GM12873 (cell line): ENCODE measurements at regions not wholly inside any gene's neighbourhood (a gene's known extent, or its start where the extent isn't known, plus 50 kb on each side); places are given as distances from the start of the nearest gene placed in this dataset.

ENCODE experiments used
- TF ChIP-seq, protein P1 (sequence below): IDR thresholded peaks from 2 replicates; pipeline ENCODE4 v1.5.1; 2012; ENCODE audit warnings: low read depth, mild to moderate bottlenecking, moderate library complexity, low read length, control low read depth; ENCODE audit not compliant: insufficient read depth; ENCODE audit errors: missing control alignments

DNA sequence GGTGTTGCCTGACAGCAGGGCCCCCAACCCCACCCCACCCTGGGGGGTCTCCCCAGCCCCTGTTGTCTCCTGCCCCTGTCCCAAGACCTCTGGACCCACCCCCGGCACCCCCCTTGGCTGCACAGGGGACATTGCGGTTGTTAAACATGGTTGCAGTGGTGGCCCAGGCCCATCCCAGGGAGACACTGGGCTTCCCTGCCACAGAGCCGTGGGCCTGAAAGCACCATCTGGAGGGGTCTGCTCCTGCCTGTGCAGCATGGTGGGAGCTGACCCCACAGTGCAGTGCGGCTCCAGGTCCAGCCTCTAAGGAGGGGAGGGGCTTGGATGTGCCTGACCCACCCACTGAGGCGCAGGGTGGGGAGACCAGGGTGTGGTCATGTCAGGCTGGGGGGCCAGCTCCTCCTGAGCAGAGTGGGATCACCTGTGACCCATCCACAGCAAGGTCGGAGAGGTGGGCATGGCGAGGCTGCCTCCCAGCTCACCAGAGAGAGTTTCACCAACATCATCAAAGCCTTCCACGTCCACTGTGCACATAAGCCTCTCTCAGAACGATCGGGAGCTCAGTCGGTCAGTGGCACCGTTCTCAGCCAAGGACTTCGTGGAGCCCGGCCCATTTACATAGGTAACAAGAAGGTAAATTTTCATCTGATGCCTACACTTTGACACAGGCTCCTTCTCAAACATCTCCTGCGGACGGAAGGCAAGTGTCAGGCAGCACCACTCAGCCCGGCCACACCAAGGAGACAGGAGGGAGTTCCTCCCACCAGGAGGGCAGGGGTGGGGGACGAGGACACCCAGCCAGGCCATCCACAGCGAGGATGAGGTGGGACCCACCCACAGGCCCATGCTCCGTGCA is 201.1 kb downstream of the BRD1 start:
- TF ChIP-seq, protein P1, sequence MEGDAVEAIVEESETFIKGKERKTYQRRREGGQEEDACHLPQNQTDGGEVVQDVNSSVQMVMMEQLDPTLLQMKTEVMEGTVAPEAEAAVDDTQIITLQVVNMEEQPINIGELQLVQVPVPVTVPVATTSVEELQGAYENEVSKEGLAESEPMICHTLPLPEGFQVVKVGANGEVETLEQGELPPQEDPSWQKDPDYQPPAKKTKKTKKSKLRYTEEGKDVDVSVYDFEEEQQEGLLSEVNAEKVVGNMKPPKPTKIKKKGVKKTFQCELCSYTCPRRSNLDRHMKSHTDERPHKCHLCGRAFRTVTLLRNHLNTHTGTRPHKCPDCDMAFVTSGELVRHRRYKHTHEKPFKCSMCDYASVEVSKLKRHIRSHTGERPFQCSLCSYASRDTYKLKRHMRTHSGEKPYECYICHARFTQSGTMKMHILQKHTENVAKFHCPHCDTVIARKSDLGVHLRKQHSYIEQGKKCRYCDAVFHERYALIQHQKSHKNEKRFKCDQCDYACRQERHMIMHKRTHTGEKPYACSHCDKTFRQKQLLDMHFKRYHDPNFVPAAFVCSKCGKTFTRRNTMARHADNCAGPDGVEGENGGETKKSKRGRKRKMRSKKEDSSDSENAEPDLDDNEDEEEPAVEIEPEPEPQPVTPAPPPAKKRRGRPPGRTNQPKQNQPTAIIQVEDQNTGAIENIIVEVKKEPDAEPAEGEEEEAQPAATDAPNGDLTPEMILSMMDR: no peak

DNA sequence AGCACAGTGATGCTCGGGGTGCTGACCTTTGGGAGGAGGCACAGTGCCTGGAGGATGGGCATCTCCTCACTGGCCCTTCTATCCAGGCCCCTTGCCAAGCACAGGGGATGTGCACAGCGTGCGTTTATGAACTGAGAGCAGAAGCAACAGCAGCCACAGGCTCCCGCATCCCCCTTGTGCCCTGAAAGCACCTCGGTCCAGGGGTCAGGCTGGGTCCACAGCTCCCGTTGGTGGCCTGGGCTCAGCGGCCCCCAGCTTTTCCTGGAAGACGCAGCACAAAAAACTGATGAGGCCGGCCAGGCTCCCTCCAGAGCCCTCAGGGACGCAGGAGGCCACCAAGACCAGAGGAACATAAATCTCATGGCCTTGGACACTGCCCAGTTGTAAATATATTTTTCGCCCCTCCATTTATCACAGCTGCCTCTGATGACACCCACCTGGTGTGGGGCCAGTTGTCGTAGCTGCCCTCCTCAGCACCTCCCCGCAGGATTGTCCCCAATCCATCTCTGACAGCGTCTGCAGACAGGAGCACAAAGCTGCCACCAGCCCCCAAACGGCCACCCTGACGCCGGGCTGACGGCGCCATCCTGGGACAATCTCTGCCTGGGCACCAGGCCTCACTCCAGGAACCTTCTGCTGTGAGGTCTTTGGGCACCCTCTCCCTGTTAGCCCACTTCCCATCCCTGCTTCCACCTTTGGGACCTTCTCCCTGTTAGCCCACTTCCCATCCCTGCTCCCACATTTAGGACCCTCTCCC is 203.1 kb downstream of the BRD1 start:
- TF ChIP-seq, protein P1: no peak

DNA sequence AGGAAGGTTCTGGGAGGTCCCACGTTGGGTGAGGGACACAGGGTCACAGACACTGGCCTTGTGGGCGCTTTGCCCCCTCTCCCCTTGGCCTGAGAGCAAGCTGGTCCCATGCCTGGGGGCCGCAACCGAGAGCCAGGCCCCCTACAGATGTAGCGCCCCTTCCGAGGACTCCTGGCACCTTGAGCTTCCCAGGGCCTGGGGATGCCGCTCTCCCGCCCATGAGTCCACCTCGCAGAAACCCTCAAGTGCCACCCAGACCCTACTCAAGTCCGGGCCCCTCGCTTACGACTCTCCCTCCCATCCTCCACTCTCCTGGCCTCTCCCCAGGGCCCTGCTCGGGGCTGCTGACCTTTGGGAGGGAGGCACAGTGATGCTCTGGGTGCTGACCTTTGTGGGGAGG is 204.0 kb downstream of the BRD1 start:
- TF ChIP-seq, protein P1: no peak

DNA sequence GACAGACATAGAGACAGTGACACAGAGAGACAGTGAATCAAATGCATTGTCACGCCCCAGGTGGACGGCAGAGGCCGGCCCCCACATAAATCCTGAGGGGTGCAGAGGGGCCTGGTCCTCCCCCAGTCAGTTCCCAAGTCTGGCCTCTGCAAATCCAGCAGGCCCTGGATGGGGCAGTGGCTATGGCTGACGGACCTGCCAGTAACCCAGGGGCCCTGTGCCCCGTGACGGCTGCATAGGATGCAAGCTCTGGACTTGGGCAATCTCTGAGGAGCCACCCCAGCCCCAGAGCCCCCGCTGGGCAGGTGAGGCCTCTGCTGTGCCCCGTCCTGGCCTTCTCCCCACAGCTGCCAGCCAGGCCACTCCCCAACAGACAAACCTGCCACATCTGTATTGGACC is 204.5 kb downstream of the BRD1 start:
- TF ChIP-seq, protein P1: no peak

DNA sequence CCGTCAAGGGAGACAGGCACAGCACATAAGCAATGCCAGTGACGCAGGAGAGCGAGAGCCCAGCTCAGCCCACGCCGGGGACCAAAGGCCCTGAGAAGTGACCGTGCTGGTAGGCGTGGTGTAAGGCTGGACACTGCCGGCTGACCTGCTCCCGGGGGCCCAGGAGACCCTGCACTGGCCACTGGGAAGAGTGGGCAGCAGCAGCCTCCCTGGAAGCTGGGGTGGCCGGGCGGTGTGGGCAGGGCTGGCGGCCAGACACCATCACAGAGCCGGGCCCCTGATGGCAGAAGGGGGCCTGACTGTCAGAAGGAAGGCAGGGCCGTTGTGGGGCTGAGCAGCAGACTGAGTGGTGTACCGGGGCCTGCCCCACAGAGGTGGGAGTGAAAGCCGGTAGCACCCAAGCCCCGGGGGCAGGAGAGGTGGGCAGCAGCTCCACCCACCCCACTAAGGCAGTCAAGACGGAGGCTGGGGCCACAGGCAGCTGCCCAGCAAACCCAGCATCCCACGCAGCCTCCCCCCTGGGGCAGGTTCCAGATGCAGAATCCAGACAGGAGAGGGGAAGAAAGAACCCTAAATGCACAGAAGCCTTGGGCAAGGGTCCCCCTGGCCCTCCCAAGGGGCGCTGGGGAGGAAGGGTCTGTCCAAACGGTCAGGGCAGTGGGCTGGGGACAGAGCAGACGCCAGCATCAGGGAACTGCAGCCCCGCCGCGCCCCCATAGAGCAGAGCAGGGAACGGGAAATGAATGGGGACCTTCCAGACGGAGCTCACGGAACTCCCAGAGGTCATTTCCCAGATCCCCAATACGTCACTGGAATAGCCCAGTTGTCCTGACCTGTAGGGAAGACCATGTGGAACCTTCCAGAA is 205.2 kb downstream of the BRD1 start:
- TF ChIP-seq, protein P1: no peak

DNA sequence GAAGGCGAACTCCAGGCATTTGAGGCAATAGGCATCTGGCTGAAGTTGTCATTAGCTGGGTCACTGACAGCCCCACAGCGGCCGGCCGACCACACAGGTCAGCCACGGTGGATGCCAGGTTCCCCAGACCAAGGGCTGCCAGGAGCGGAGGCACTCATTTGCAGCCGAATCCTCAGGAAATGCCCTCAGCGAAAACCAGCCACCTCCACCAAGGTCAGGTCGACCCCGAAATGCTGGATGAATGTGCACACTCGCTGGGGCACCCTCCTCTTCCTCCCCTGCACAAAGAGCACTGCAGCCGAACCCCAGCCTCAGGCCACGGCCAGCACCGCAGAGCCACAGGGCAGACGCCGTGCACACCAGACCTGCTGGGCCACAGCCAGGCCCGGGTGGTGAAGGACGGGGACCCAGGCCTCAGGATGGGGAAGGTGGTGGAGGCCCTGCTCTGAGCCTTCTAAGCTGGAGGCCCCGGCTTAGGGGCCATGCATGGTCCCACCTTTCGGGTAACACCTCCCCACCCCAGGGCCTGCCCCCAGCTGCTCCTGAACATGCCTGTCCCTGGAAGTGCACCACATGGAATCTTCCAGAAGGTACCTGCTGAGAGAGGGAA is 206.0 kb downstream of the BRD1 start:
- TF ChIP-seq, protein P1: no peak
